ENCODE measurements at regions not wholly inside any gene's neighbourhood (a gene's known extent, or its start where the extent isn't known, plus 50 kb on each side); places are given as distances from the start of the nearest gene placed in this dataset.

- H3K4me3 ChIP-seq (replicated peaks; ENCODE audit: low read depth, low read length), result no peak overlapping the region
- TF ChIP-seq CTCF (IDR thresholded peaks at IDR 0.05; ENCODE audit: low read depth, low read length, missing control alignments), result no peak
- no peak for DNase-seq (ENCODE audit: extremely low read depth, low read depth)
These were observed 149.6 kb upstream of the ADO start for GRCh38 chr10:62654966-62655336.

- no peak overlapping the region for H3K4me3 ChIP-seq (replicated peaks; ENCODE audit: low read depth, low read length)
- no peak for DNase-seq (ENCODE audit: extremely low read depth, low read depth)
- no peak for TF ChIP-seq CTCF (IDR thresholded peaks at IDR 0.05; ENCODE audit: low read depth, low read length, missing control alignments)
These were observed 149.1 kb upstream of the ADO start for GRCh38 chr10:62655337-62655994.

GRCh38 chr10:62657244-62657835, 147.2 kb upstream of the ADO start:
- TF ChIP-seq CTCF (IDR thresholded peaks at IDR 0.05; ENCODE audit: low read depth, low read length, missing control alignments), result no peak
- DNase-seq (ENCODE audit: extremely low read depth, low read depth), result no peak
- H3K4me3 ChIP-seq (replicated peaks; ENCODE audit: low read depth, low read length), result no peak overlapping the region

- no peak for DNase-seq (ENCODE audit: extremely low read depth, low read depth)
These were observed 146.0 kb upstream of the ADO start for GRCh38 chr10:62658516-62658915.

GRCh38 chr10:62661143-62661542, 143.4 kb upstream of the ADO start:
- DNase-seq (ENCODE audit: extremely low read depth, low read depth), result no peak
- H3K4me3 ChIP-seq (replicated peaks; ENCODE audit: low read depth, low read length), result no peak overlapping the region
- no peak for TF ChIP-seq CTCF (IDR thresholded peaks at IDR 0.05; ENCODE audit: low read depth, low read length, missing control alignments)

More at GRCh38 chr10:62658516-62658915, 146.0 kb upstream of the ADO start:
- no peak for TF ChIP-seq CTCF (IDR thresholded peaks at IDR 0.05; ENCODE audit: low read depth, low read length, missing control alignments)
- no peak overlapping the region for H3K4me3 ChIP-seq (replicated peaks; ENCODE audit: low read depth, low read length)

GRCh38 chr10:62662486-62662885, 142.0 kb upstream of the ADO start:
- TF ChIP-seq CTCF (IDR thresholded peaks at IDR 0.05; ENCODE audit: low read depth, low read length, missing control alignments), result no peak
- H3K4me3 ChIP-seq (replicated peaks; ENCODE audit: low read depth, low read length), result no peak overlapping the region
- no peak for DNase-seq (ENCODE audit: extremely low read depth, low read depth)

All from HFF-Myc (cell line).